ENCODE measurements at regions not wholly inside any gene's neighbourhood (a gene's known extent, or its start where the extent isn't known, plus 50 kb on each side); places are given as distances from the start of the nearest gene placed in this dataset.

- Histone ChIP-seq H3K4me1 (ENCODE audit: control insufficient read depth, insufficient read depth, low read length) (peaks cover 11% of the 10 kb centered on the region; the same call in 1 of the 2 replicates), H3K36me3 (ENCODE audit: control insufficient read depth, insufficient read depth, low read length) (no peaks in the 10 kb centered on the region), H3K27ac (ENCODE audit: low read length) (no peak overlapping the region), H3K9me3 (ENCODE audit: control insufficient read depth, insufficient read depth, low read depth, low read length) (no peaks in the 10 kb centered on the region), H3K27me3 (ENCODE audit: control insufficient read depth, insufficient read depth, low read length) (no peaks in the 10 kb centered on the region), H3K4me3 (ENCODE audit: low read depth in 2 of 2, low read length in 2 of 2) (no peak overlapping the region)
- ATAC-seq (no peak), DNase-seq (ENCODE audit: low read depth, low spot score) (no peak)
- ChIA-PET POLR2A (no interaction called here), CTCF (no interaction called here)
- intact Hi-C loops (cut with micrococcal nuclease; ENCODE audit: unreplicated experiment): no loop called here
- no peak for TF ChIP-seq TCF7L2 (IDR thresholded peaks at IDR 0.05; ENCODE audit: low read depth, low read length)
- TF ChIP-seq, protein P1, sequence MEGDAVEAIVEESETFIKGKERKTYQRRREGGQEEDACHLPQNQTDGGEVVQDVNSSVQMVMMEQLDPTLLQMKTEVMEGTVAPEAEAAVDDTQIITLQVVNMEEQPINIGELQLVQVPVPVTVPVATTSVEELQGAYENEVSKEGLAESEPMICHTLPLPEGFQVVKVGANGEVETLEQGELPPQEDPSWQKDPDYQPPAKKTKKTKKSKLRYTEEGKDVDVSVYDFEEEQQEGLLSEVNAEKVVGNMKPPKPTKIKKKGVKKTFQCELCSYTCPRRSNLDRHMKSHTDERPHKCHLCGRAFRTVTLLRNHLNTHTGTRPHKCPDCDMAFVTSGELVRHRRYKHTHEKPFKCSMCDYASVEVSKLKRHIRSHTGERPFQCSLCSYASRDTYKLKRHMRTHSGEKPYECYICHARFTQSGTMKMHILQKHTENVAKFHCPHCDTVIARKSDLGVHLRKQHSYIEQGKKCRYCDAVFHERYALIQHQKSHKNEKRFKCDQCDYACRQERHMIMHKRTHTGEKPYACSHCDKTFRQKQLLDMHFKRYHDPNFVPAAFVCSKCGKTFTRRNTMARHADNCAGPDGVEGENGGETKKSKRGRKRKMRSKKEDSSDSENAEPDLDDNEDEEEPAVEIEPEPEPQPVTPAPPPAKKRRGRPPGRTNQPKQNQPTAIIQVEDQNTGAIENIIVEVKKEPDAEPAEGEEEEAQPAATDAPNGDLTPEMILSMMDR (IDR thresholded peaks at IDR 0.05): no peak
- in situ Hi-C loops (cut with HindIII; ENCODE audit: low pct_unique_long_range_greater_than_20kb, low sequenced_read_pairs): no loop called here
- no TSS peak for BruUV-seq (replicated peaks)
These were observed 100.7 kb upstream of the PLET1 start for GRCh38 chr11:112361396-112361795.

- TF ChIP-seq TCF7L2 (IDR thresholded peaks at IDR 0.05; ENCODE audit: low read depth, low read length): no peak
- no peak for TF ChIP-seq REST (IDR thresholded peaks at IDR 0.05; ENCODE audit: insufficient read depth in 1 of 2, low read depth in 2 of 2, low read length in 1 of 2)
- no peak for TF ChIP-seq POLR2AphosphoS5 (IDR thresholded peaks at IDR 0.05; ENCODE audit: low read depth, low read length)
- no peak for TF ChIP-seq SIN3A (IDR thresholded peaks at IDR 0.05; ENCODE audit: borderline replicate concordance, insufficient read depth, low read depth, low read length)
- TF ChIP-seq, protein P1 (IDR thresholded peaks at IDR 0.05): no peak
- Histone ChIP-seq H3K27me3 (ENCODE audit: control insufficient read depth, insufficient read depth, low read length) (no peaks in the 10 kb centered on the region), H3K9me3 (ENCODE audit: control insufficient read depth, insufficient read depth, low read depth, low read length) (no peaks in the 10 kb centered on the region), H3K27ac (ENCODE audit: low read length) (no peak overlapping the region), H3K4me3 (ENCODE audit: low read depth in 2 of 2, low read length in 2 of 2) (no peak overlapping the region), H3K36me3 (ENCODE audit: control insufficient read depth, insufficient read depth, low read length) (no peaks in the 10 kb centered on the region), H3K4me1 (ENCODE audit: control insufficient read depth, insufficient read depth, low read length) (peaks cover 11% of the 10 kb centered on the region; the same call in 1 of the 2 replicates)
- intact Hi-C loops (cut with micrococcal nuclease; ENCODE audit: unreplicated experiment) (no loop called here), in situ Hi-C loops (cut with HindIII; ENCODE audit: low pct_unique_long_range_greater_than_20kb, low sequenced_read_pairs) (no loop called here)
- CTCF ChIA-PET: no interaction called here
- no peak for ATAC-seq
- DNase-seq (ENCODE audit: low read depth, low spot score): no peak
- POLR2A ChIA-PET: no interaction called here
- no TSS peak for BruUV-seq (replicated peaks)
These were observed 102.9 kb upstream of the PLET1 start for GRCh38 chr11:112363527-112363926.
